GM23338 (cell line): ENCODE measurements at regions not wholly inside any gene's neighbourhood (a gene's known extent, or its start where the extent isn't known, plus 50 kb on each side); places are given as distances from the start of the nearest gene placed in this dataset.

ENCODE experiments used
- ATAC-seq: fragments of 200-7000 bp; cut with Tn5 transposase; 3 replicates; pipeline ENCODE4 v1.9.1; 2020
- DNase-seq: peaks from one replicate; pipeline ENCODE4 v3.0.0-alpha.2; 2015; ENCODE audit warnings: low spot score
- H2AFZ ChIP-seq: fragments of 200-600 bp; sonication (generic); 2 replicates; pipeline ENCODE4 v1.8.0; 2016; ENCODE audit warnings: antibody characterized with exemption, mild to moderate bottlenecking, moderate library complexity
- H3F3A ChIP-seq: fragments of 200-600 bp; sonication (generic); replicated peaks from 2 replicates; pipeline ENCODE4 v1.8.0; 2017; ENCODE audit warnings: antibody characterized with exemption, mixed run types, low read depth
- H3K27ac ChIP-seq: fragments of 200-600 bp; sonication (generic); 2 replicates; pipeline ENCODE4 v1.6.1; 2016; ENCODE audit warnings: low read depth
- H3K27me3 ChIP-seq: fragments of 200-600 bp; sonication (generic); 2 replicates; pipeline ENCODE4 v1.8.0; 2016; ENCODE audit warnings: mild to moderate bottlenecking, mixed run types, moderate library complexity; ENCODE audit not compliant: insufficient read depth
- H3K36me3 ChIP-seq: fragments of 200-600 bp; sonication (generic); 2 replicates; pipeline ENCODE4 v1.8.0; 2016; ENCODE audit warnings: mild to moderate bottlenecking; ENCODE audit not compliant: insufficient read depth
- H3K4me1 ChIP-seq: fragments of 200-600 bp; sonication (generic); 2 replicates; pipeline ENCODE4 v1.8.0; 2016; ENCODE audit warnings: mild to moderate bottlenecking, moderate library complexity; ENCODE audit not compliant: insufficient read depth
- H3K4me2 ChIP-seq: fragments of 200-600 bp; sonication (generic); 2 replicates; pipeline ENCODE4 v1.7.1; 2017; ENCODE audit warnings: mixed run types
- H3K4me3 ChIP-seq: fragments of 200-600 bp; sonication (generic); 2 replicates; pipeline ENCODE4 v1.6.1; 2016; ENCODE audit warnings: mixed run types
- H3K79me2 ChIP-seq: fragments of 200-600 bp; sonication (generic); replicated peaks from 2 replicates; pipeline ENCODE4 v1.8.0; 2017; ENCODE audit warnings: mild to moderate bottlenecking; ENCODE audit not compliant: insufficient read depth
- H3K9me2 ChIP-seq: fragments of 200-600 bp; sonication (generic); 2 replicates; pipeline ENCODE4 v1.8.0; 2017; ENCODE audit not compliant: insufficient read depth
- H4K20me1 ChIP-seq: fragments of 200-600 bp; sonication (generic); replicated peaks from 2 replicates; pipeline ENCODE4 v1.8.0; 2017; ENCODE audit warnings: mild to moderate bottlenecking; ENCODE audit not compliant: insufficient read depth
- H3K27ac Mint-ChIP-seq: 2 replicates; pipeline ENCODE4 v1.8.0; 2020; ENCODE audit warnings: inconsistent platforms, mild to moderate bottlenecking, moderate library complexity, mixed read lengths
- H3K27me3 Mint-ChIP-seq: 3 replicates; pipeline ENCODE4 v1.8.0; 2022; ENCODE audit warnings: low read depth, mild to moderate bottlenecking, moderate library complexity, mixed read lengths, inconsistent platforms; ENCODE audit not compliant: insufficient read depth, poor library complexity
- H3K36me3 Mint-ChIP-seq: 3 replicates; pipeline ENCODE4 v1.8.0; 2021; ENCODE audit warnings: low read depth, mild to moderate bottlenecking, inconsistent platforms, moderate library complexity, mixed read lengths
- H3K4me1 Mint-ChIP-seq: 3 replicates; pipeline ENCODE4 v1.8.0; 2020; ENCODE audit warnings: mild to moderate bottlenecking, inconsistent platforms, mixed read lengths
- H3K4me3 Mint-ChIP-seq: 3 replicates; pipeline ENCODE4 v1.8.0; 2021; ENCODE audit warnings: moderate library complexity, mild to moderate bottlenecking, inconsistent platforms, mixed read lengths
- H3K9me3 Mint-ChIP-seq: 3 replicates; pipeline ENCODE4 v1.8.0; 2020; ENCODE audit warnings: moderate library complexity, mild to moderate bottlenecking, inconsistent platforms, mixed read lengths
- CREB1 ChIP-seq: fragments of 250-450 bp; sonication (Bioruptor Pico); IDR thresholded peaks from 2 replicates; pipeline ENCODE4 v1.5.0; 2020; ENCODE audit warnings: low read depth, mild to moderate bottlenecking, moderate library complexity
- EZH2 ChIP-seq: fragments of 200-600 bp; sonication (generic); IDR thresholded peaks from one replicate; pipeline ENCODE4 v1.8.0; 2017; ENCODE audit warnings: antibody characterized with exemption, mild to moderate bottlenecking, low read depth; ENCODE audit not compliant: unreplicated experiment
- EZH2phosphoT487 ChIP-seq: fragments of 200-600 bp; sonication (generic); IDR thresholded peaks from one replicate; pipeline ENCODE4 v1.8.1; 2018; ENCODE audit warnings: antibody characterized with exemption; ENCODE audit not compliant: unreplicated experiment
- JUNB ChIP-seq: IDR thresholded peaks from one replicate; pipeline ENCODE4 v1.6.1; 2016; ENCODE audit warnings: antibody characterized with exemption; ENCODE audit not compliant: unreplicated experiment
- NANOG ChIP-seq: IDR thresholded peaks from 2 replicates; pipeline ENCODE4 v1.6.1; 2016; ENCODE audit warnings: antibody characterized with exemption, borderline replicate concordance
- POLR2AphosphoS5 ChIP-seq: IDR thresholded peaks from 2 replicates; pipeline ENCODE4 v1.6.1; 2016; ENCODE audit warnings: antibody characterized with exemption, low read depth
- STAT1 ChIP-seq: IDR thresholded peaks from one replicate; pipeline ENCODE4 v1.6.1; 2016; ENCODE audit warnings: antibody characterized with exemption; ENCODE audit not compliant: unreplicated experiment
- ZNF114 ChIP-seq: fragments of 250-450 bp; sonication (Bioruptor Pico); IDR thresholded peaks from 2 replicates; pipeline ENCODE4 v1.5.0; 2020; ENCODE audit warnings: mild to moderate bottlenecking, moderate library complexity
- ZNF331 ChIP-seq: fragments of 250-450 bp; sonication (Bioruptor Pico); IDR thresholded peaks from 2 replicates; pipeline ENCODE4 v1.5.0; 2020; ENCODE audit warnings: low read depth, mild to moderate bottlenecking, moderate library complexity
- TF ChIP-seq, protein P1 (sequence below): IDR thresholded peaks from one replicate; pipeline ENCODE4 v1.6.1; 2018; ENCODE audit warnings: antibody characterized with exemption; ENCODE audit not compliant: unreplicated experiment
- TF ChIP-seq, protein P2 (sequence below): fragments of 250-450 bp; sonication (Bioruptor Pico); IDR thresholded peaks from 2 replicates; pipeline ENCODE4 v1.5.0; 2020; ENCODE audit warnings: mild to moderate bottlenecking, moderate library complexity
- TF ChIP-seq, protein P3 (sequence below): IDR thresholded peaks from 2 replicates; pipeline ENCODE4 v1.6.1; 2016; ENCODE audit warnings: antibody characterized with exemption
- TF ChIP-seq, protein P4 (sequence below), 2 experiments: fragments of 200-600 bp in 1 of 2; sonication (generic) in 1 of 2; conservative IDR thresholded peaks; 2 replicates each; pipeline versions ENCODE4 v1.5.1 to v1.6.1; 2016 to 2017; ENCODE audit warnings: antibody characterized with exemption in 2 of 2, low read depth in 2 of 2, mild to moderate bottlenecking in 2 of 2, moderate library complexity in 1 of 2

DNA sequence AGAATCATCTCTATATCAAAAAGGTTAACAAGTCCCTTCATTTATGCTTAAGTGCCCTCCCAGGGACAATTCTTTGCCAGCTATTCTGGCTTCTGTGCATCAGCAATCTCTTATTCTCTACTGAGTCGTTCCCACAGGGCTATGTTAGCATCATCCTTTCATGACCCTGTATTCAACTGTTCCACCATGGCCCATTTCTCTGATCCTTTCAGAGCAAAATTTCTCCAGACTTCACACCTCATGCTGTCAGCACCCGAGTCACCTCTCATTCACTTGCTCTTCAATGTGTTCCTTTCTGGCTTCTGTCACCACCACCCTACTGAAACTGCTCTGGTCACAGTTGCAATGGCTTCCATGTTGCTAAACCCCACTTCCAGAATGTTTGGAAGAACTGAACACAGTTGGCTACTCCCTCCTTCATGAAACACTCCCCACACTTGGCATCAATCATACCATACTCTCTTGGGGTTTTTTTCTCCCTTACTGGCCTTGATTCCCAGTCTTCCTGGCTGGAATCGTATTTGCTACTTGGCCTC is 159.5 kb upstream of the HMGA2 start:
- Histone ChIP-seq H3K27ac (no peak overlapping the region), H4K20me1 (no peaks in the 10 kb centered on the region), H3K4me1 (peaks cover 12% of the 10 kb centered on the region; the same call in 1 of the 2 replicates), H2AFZ (no peak overlapping the region), H3F3A (no peaks in the 10 kb centered on the region), H3K79me2 (no peaks in the 10 kb centered on the region), H3K9me2 (peaks cover under 1% of the 10 kb centered on the region; the same call in 1 of the 2 replicates), H3K27me3 (no peaks in the 10 kb centered on the region), H3K4me3 (no peak overlapping the region), H3K4me2 (no peak overlapping the region), H3K36me3 (no peaks in the 10 kb centered on the region)
- no peak for ATAC-seq
- Mint-ChIP-seq H3K27ac (no peak overlapping the region), H3K9me3 (peaks cover 16% of the 10 kb centered on the region), H3K27me3 (peaks cover 4% of the 10 kb centered on the region), H3K4me3 (no peak overlapping the region), H3K36me3 (peaks cover 8% of the 10 kb centered on the region; the same call in 1 of the 3 replicates), H3K4me1 (peaks cover 12% of the 10 kb centered on the region)
- DNase-seq: no peak
- no peak for TF ChIP-seq CREB1
- no peak for TF ChIP-seq ZNF331 (CRISPR knock-in tag)
- no peak for TF ChIP-seq POLR2AphosphoS5
- no peak for TF ChIP-seq STAT1
- TF ChIP-seq EZH2: no peak
- TF ChIP-seq, protein P1, sequence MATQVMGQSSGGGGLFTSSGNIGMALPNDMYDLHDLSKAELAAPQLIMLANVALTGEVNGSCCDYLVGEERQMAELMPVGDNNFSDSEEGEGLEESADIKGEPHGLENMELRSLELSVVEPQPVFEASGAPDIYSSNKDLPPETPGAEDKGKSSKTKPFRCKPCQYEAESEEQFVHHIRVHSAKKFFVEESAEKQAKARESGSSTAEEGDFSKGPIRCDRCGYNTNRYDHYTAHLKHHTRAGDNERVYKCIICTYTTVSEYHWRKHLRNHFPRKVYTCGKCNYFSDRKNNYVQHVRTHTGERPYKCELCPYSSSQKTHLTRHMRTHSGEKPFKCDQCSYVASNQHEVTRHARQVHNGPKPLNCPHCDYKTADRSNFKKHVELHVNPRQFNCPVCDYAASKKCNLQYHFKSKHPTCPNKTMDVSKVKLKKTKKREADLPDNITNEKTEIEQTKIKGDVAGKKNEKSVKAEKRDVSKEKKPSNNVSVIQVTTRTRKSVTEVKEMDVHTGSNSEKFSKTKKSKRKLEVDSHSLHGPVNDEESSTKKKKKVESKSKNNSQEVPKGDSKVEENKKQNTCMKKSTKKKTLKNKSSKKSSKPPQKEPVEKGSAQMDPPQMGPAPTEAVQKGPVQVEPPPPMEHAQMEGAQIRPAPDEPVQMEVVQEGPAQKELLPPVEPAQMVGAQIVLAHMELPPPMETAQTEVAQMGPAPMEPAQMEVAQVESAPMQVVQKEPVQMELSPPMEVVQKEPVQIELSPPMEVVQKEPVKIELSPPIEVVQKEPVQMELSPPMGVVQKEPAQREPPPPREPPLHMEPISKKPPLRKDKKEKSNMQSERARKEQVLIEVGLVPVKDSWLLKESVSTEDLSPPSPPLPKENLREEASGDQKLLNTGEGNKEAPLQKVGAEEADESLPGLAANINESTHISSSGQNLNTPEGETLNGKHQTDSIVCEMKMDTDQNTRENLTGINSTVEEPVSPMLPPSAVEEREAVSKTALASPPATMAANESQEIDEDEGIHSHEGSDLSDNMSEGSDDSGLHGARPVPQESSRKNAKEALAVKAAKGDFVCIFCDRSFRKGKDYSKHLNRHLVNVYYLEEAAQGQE: no peak
- TF ChIP-seq ZNF114: no peak
- TF ChIP-seq EZH2phosphoT487: no peak
- TF ChIP-seq, protein P2, sequence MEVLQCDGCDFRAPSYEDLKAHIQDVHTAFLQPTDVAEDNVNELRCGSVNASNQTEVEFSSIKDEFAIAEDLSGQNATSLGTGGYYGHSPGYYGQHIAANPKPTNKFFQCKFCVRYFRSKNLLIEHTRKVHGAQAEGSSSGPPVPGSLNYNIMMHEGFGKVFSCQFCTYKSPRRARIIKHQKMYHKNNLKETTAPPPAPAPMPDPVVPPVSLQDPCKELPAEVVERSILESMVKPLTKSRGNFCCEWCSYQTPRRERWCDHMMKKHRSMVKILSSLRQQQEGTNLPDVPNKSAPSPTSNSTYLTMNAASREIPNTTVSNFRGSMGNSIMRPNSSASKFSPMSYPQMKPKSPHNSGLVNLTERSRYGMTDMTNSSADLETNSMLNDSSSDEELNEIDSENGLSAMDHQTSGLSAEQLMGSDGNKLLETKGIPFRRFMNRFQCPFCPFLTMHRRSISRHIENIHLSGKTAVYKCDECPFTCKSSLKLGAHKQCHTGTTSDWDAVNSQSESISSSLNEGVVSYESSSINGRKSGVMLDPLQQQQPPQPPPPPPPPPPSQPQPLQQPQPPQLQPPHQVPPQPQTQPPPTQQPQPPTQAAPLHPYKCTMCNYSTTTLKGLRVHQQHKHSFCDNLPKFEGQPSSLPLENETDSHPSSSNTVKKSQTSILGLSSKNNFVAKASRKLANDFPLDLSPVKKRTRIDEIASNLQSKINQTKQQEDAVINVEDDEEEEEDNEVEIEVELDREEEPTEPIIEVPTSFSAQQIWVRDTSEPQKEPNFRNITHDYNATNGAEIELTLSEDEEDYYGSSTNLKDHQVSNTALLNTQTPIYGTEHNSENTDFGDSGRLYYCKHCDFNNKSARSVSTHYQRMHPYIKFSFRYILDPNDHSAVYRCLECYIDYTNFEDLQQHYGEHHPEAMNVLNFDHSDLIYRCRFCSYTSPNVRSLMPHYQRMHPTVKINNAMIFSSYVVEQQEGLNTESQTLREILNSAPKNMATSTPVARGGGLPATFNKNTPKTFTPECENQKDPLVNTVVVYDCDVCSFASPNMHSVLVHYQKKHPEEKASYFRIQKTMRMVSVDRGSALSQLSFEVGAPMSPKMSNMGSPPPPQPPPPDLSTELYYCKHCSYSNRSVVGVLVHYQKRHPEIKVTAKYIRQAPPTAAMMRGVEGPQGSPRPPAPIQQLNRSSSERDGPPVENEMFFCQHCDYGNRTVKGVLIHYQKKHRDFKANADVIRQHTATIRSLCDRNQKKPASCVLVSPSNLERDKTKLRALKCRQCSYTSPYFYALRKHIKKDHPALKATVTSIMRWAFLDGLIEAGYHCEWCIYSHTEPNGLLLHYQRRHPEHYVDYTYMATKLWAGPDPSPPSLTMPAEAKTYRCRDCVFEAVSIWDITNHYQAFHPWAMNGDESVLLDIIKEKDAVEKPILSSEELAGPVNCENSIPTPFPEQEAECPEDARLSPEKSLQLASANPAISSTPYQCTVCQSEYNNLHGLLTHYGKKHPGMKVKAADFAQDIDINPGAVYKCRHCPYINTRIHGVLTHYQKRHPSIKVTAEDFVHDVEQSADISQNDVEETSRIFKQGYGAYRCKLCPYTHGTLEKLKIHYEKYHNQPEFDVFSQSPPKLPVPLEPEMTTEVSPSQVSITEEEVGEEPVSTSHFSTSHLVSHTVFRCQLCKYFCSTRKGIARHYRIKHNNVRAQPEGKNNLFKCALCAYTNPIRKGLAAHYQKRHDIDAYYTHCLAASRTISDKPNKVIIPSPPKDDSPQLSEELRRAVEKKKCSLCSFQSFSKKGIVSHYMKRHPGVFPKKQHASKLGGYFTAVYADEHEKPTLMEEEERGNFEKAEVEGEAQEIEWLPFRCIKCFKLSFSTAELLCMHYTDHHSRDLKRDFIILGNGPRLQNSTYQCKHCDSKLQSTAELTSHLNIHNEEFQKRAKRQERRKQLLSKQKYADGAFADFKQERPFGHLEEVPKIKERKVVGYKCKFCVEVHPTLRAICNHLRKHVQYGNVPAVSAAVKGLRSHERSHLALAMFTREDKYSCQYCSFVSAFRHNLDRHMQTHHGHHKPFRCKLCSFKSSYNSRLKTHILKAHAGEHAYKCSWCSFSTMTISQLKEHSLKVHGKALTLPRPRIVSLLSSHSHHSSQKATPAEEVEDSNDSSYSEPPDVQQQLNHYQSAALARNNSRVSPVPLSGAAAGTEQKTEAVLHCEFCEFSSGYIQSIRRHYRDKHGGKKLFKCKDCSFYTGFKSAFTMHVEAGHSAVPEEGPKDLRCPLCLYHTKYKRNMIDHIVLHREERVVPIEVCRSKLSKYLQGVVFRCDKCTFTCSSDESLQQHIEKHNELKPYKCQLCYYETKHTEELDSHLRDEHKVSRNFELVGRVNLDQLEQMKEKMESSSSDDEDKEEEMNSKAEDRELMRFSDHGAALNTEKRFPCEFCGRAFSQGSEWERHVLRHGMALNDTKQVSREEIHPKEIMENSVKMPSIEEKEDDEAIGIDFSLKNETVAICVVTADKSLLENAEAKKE: no peak
- TF ChIP-seq, protein P3, sequence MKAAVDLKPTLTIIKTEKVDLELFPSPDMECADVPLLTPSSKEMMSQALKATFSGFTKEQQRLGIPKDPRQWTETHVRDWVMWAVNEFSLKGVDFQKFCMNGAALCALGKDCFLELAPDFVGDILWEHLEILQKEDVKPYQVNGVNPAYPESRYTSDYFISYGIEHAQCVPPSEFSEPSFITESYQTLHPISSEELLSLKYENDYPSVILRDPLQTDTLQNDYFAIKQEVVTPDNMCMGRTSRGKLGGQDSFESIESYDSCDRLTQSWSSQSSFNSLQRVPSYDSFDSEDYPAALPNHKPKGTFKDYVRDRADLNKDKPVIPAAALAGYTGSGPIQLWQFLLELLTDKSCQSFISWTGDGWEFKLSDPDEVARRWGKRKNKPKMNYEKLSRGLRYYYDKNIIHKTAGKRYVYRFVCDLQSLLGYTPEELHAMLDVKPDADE: no peak
- TF ChIP-seq, protein P4, sequence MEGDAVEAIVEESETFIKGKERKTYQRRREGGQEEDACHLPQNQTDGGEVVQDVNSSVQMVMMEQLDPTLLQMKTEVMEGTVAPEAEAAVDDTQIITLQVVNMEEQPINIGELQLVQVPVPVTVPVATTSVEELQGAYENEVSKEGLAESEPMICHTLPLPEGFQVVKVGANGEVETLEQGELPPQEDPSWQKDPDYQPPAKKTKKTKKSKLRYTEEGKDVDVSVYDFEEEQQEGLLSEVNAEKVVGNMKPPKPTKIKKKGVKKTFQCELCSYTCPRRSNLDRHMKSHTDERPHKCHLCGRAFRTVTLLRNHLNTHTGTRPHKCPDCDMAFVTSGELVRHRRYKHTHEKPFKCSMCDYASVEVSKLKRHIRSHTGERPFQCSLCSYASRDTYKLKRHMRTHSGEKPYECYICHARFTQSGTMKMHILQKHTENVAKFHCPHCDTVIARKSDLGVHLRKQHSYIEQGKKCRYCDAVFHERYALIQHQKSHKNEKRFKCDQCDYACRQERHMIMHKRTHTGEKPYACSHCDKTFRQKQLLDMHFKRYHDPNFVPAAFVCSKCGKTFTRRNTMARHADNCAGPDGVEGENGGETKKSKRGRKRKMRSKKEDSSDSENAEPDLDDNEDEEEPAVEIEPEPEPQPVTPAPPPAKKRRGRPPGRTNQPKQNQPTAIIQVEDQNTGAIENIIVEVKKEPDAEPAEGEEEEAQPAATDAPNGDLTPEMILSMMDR (conservative IDR thresholded peaks at IDR 0.05; ENCODE audit: low read depth in 2 of 2): no peak
- TF ChIP-seq NANOG: no peak
- TF ChIP-seq JUNB: no peak
